Panc1 (cell line): ENCODE measurements at regions not wholly inside any gene's neighbourhood (a gene's known extent, or its start where the extent isn't known, plus 50 kb on each side); places are given as distances from the start of the nearest gene placed in this dataset.

ENCODE experiments used
- ATAC-seq: fragments of 200-7000 bp; cut with Tn5 transposase; 2 replicates; pipeline ENCODE4 v1.9.1; 2020; ENCODE audit warnings: mild to moderate bottlenecking, moderate library complexity
- BruUV-seq: library from RNA; stranded (reverse); fragments of 400-500 nt; replicated peaks from 2 replicates; lab custom pipeline; 2021; lab: Mats Ljungman, UMichigan
- CTCF ChIA-PET: fragments of 300-600 bp; sonication (Branson Sonifier 250); formaldehyde crosslinking; loops from one replicate; lab custom pipeline; 2022; ENCODE audit warnings: antibody characterized with exemption; lab: Charles Lee
- POLR2A ChIA-PET: fragments of 300-600 bp; sonication (Branson Sonifier 250); formaldehyde crosslinking; loops from one replicate; lab custom pipeline; 2022; ENCODE audit warnings: antibody characterized with exemption; lab: Charles Lee
- DNase-seq: peaks from one replicate; pipeline ENCODE4 v3.0.0-alpha.2; 2010; ENCODE audit warnings: low read depth, low spot score
- H3K27ac ChIP-seq: 2 replicates; pipeline ENCODE4 v1.5.1; 2011; ENCODE audit warnings: mild to moderate bottlenecking, low read length, inconsistent platforms
- H3K27me3 ChIP-seq: fragments of 200-500 bp; sonication (Bioruptor generic); 2 replicates; pipeline ENCODE4 v1.6.0; 2014; ENCODE audit warnings: low read length, inconsistent platforms; ENCODE audit not compliant: control insufficient read depth, insufficient read depth
- H3K36me3 ChIP-seq: fragments of 200-500 bp; sonication (Bioruptor generic); 2 replicates; pipeline ENCODE4 v1.5.1; 2014; ENCODE audit warnings: inconsistent platforms, mild to moderate bottlenecking, low read length, moderate library complexity; ENCODE audit not compliant: control insufficient read depth, insufficient read depth
- H3K4me1 ChIP-seq: 2 replicates; pipeline ENCODE4 v1.5.1; 2011; ENCODE audit warnings: inconsistent platforms, mild to moderate bottlenecking, low read length, moderate library complexity; ENCODE audit not compliant: control insufficient read depth, insufficient read depth
- H3K4me3 ChIP-seq, 2 experiments: 2 replicates each; pipeline ENCODE4 v1.5.1; 2011 to 2012; ENCODE audit warnings: low read depth in 2 of 2, low read length in 2 of 2, mild to moderate bottlenecking in 2 of 2, inconsistent platforms in 1 of 2, moderate library complexity in 1 of 2
- H3K9me3 ChIP-seq: fragments of 200-500 bp; sonication (Bioruptor generic); 2 replicates; pipeline ENCODE4 v1.5.1; 2014; ENCODE audit warnings: low read depth, mild to moderate bottlenecking, inconsistent platforms, low read length, moderate library complexity; ENCODE audit not compliant: control insufficient read depth, insufficient read depth
- CTCF ChIP-seq: fragments of 450-650 bp; IDR thresholded peaks from 2 replicates; pipeline ENCODE4 v1.5.1; 2017; ENCODE audit warnings: mild to moderate bottlenecking
- POLR2AphosphoS5 ChIP-seq: IDR thresholded peaks from 2 replicates; pipeline ENCODE4 v1.6.1; 2012; ENCODE audit warnings: mild to moderate bottlenecking, low read depth, low read length, moderate library complexity
- REST ChIP-seq, 2 experiments: IDR thresholded peaks; 2 replicates each; pipeline ENCODE4 v1.6.1; 2011 to 2012; ENCODE audit warnings: low read depth in 2 of 2, control low read depth in 1 of 2, low read length in 1 of 2, mild to moderate bottlenecking in 1 of 2, moderate library complexity in 1 of 2; ENCODE audit not compliant: insufficient read depth in 1 of 2
- SIN3A ChIP-seq: IDR thresholded peaks from 2 replicates; pipeline ENCODE4 v1.6.1; 2012; ENCODE audit warnings: low read depth, mild to moderate bottlenecking, low read length, moderate library complexity, borderline replicate concordance; ENCODE audit not compliant: insufficient read depth
- TCF7L2 ChIP-seq: IDR thresholded peaks from 2 replicates; pipeline ENCODE4 v1.6.1; 2011; ENCODE audit warnings: mild to moderate bottlenecking, low read depth, low read length, inconsistent platforms
- in situ Hi-C: cut with HindIII; loops from 2 replicates; pipeline ENCODE4 v1.10.0; 2016; ENCODE audit warnings: low sequenced_read_pairs, low pct_unique_long_range_greater_than_20kb
- intact Hi-C: fragments of 100-400 bp; cut with micrococcal nuclease; formaldehyde crosslinking; loops from one replicate; pipeline ENCODE4 v1.10.0; 2022; ENCODE audit not compliant: unreplicated experiment

GRCh38 chr6:126539022-126539421, 199.1 kb downstream of the CENPW start:
- Histone ChIP-seq H3K36me3 (no peaks in the 10 kb centered on the region), H3K4me1 (no peaks in the 10 kb centered on the region), H3K9me3 (no peaks in the 10 kb centered on the region), H3K4me3 (no peak overlapping the region), H3K27me3 (no peaks in the 10 kb centered on the region), H3K27ac (no peak overlapping the region)
- TF ChIP-seq SIN3A, result no peak
- no peak for TF ChIP-seq CTCF
- TF ChIP-seq TCF7L2, result no peak
- TF ChIP-seq REST (IDR thresholded peaks at IDR 0.05; ENCODE audit: insufficient read depth in 1 of 2, low read depth in 2 of 2, low read length in 1 of 2), result no peak
- no peak for TF ChIP-seq POLR2AphosphoS5
- in situ Hi-C loops (no loop called here), intact Hi-C loops (no loop called here)
- POLR2A ChIA-PET, result no interaction called here
- BruUV-seq, result no TSS peak
- DNase-seq (peak; percentile 42), ATAC-seq (no peak)
- CTCF ChIA-PET, result no interaction called here

GRCh38 chr6:126540161-126540560, 200.2 kb downstream of the CENPW start:
- no peak for TF ChIP-seq TCF7L2
- TF ChIP-seq SIN3A, result no peak
- TF ChIP-seq REST (IDR thresholded peaks at IDR 0.05; ENCODE audit: insufficient read depth in 1 of 2, low read depth in 2 of 2, low read length in 1 of 2), result no peak
- no peak for TF ChIP-seq POLR2AphosphoS5
- no peak for TF ChIP-seq CTCF
- intact Hi-C loops, result no loop called here
- DNase-seq (no peak), ATAC-seq (no peak)
- BruUV-seq, result no TSS peak
- no peaks in the 10 kb centered on the region for H3K4me1 ChIP-seq
- no peak overlapping the region for H3K4me3 ChIP-seq
- H3K9me3 ChIP-seq, result no peaks in the 10 kb centered on the region
- no peaks in the 10 kb centered on the region for H3K36me3 ChIP-seq
- POLR2A ChIA-PET, result no interaction called here
- H3K27ac ChIP-seq, result no peak overlapping the region
- in situ Hi-C loops, result no loop called here
- H3K27me3 ChIP-seq, result no peaks in the 10 kb centered on the region
- CTCF ChIA-PET, result no interaction called here
